ENCODE measurements at regions not wholly inside any gene's neighbourhood (a gene's known extent, or its start where the extent isn't known, plus 50 kb on each side); places are given as distances from the start of the nearest gene placed in this dataset.

DNA sequence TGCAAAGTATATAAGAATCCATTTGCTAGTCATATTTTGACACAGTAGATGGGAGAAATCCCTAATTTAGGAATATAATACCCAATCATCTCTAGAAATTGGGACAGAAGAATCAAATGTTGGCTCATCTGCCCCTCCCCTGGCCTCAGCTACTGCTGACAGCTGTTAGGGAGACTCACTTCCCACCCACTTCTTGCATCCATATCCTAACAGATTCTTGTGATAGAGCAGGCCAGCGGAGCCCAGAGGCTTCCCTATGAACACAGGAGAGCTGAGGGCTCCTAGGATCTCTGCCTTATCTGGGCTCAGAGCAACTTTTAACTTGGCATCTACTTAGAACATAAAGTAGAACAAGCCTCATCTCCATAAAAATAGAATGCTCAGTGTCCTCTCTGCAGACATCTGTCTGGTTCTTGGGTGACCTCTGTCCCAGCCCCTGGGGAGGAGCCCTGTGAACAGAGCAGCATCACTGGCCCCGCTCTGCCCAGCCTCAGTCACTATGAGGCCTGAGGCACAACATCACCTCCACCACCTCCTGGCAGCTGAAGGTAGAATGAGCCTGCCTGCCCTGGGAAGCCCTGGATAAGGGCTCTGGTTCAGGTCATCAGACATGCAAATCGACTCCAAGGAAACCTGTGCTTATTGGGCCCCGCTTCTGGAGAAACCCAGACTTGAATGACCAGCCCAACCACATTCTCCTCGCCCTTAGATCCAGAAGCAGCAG, 229.7 kb downstream of the ANKRD36B start:
- Mint-ChIP-seq H3K4me1 (ENCODE audit: unreplicated experiment) (no peaks in the 10 kb centered on the region), H3K9me3 (ENCODE audit: unreplicated experiment) (no peaks in the 10 kb centered on the region), H3K36me3 (ENCODE audit: unreplicated experiment) (no peaks in the 10 kb centered on the region), H3K4me3 (ENCODE audit: unreplicated experiment) (no peak overlapping the region), H3K27ac (ENCODE audit: unreplicated experiment) (no peak overlapping the region), H3K27me3 (ENCODE audit: unreplicated experiment) (peaks cover 29% of the 10 kb centered on the region)
- TF ChIP-seq, protein P1, sequence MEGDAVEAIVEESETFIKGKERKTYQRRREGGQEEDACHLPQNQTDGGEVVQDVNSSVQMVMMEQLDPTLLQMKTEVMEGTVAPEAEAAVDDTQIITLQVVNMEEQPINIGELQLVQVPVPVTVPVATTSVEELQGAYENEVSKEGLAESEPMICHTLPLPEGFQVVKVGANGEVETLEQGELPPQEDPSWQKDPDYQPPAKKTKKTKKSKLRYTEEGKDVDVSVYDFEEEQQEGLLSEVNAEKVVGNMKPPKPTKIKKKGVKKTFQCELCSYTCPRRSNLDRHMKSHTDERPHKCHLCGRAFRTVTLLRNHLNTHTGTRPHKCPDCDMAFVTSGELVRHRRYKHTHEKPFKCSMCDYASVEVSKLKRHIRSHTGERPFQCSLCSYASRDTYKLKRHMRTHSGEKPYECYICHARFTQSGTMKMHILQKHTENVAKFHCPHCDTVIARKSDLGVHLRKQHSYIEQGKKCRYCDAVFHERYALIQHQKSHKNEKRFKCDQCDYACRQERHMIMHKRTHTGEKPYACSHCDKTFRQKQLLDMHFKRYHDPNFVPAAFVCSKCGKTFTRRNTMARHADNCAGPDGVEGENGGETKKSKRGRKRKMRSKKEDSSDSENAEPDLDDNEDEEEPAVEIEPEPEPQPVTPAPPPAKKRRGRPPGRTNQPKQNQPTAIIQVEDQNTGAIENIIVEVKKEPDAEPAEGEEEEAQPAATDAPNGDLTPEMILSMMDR (IDR thresholded peaks at IDR 0.05) = no peak
- DNase-seq (ENCODE audit: extremely low spot score, unreplicated experiment) = peak; percentile 73

DNA sequence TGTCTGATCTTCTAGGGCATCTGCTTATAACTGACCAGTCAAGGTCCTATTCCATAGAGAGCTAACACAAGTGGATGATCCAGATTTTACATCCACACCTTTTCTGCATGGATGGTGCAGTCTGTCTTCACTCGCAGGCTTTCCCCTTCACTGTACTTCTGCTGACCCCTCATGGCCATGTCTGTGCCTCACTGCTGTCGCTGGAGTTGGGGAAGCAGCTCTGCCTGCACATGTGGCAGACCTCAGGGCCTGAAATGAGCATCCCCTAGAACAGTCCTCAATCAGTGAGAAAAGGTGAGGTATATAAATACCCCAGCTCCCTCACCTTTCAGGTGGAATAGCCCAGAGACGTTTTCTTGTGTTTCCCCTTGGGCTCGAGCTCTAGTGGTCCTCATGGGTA, 233.8 kb downstream of the ANKRD36B start:
- Mint-ChIP-seq H3K27me3 (ENCODE audit: unreplicated experiment) (peaks cover 51% of the 10 kb centered on the region), H3K4me1 (ENCODE audit: unreplicated experiment) (no peaks in the 10 kb centered on the region), H3K36me3 (ENCODE audit: unreplicated experiment) (no peaks in the 10 kb centered on the region), H3K4me3 (ENCODE audit: unreplicated experiment) (no peak overlapping the region), H3K9me3 (ENCODE audit: unreplicated experiment) (no peaks in the 10 kb centered on the region), H3K27ac (ENCODE audit: unreplicated experiment) (no peak overlapping the region)
- TF ChIP-seq, protein P1 (IDR thresholded peaks at IDR 0.05) = no peak
- no peak for DNase-seq (ENCODE audit: extremely low spot score, unreplicated experiment)

DNA sequence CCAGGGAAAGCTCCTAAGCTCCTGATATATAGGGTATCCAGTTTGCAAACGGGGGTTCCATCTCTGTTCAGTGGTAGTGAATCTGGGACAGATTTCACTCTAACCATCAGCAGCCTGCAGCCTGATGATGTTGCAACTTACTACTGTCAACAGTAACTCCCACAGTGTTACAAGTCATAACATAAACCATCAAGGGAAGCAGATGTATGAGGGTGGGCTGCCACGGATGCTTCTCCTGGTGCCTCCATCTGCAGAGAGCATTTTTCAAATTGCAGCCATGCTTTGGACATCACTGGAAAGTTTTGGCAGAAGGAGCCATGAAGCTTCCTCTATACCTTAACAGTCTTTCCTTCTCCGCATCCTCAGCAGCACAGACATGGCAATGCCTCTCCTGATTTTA, 234.5 kb downstream of the ANKRD36B start:
- H3K4me3 Mint-ChIP-seq (ENCODE audit: unreplicated experiment) = no peak overlapping the region
- H3K27ac Mint-ChIP-seq (ENCODE audit: unreplicated experiment) = no peak overlapping the region
- H3K4me1 Mint-ChIP-seq (ENCODE audit: unreplicated experiment) = no peaks in the 10 kb centered on the region
- DNase-seq (ENCODE audit: extremely low spot score, unreplicated experiment) = no peak
- no peaks in the 10 kb centered on the region for H3K9me3 Mint-ChIP-seq (ENCODE audit: unreplicated experiment)
- H3K36me3 Mint-ChIP-seq (ENCODE audit: unreplicated experiment) = no peaks in the 10 kb centered on the region
- H3K27me3 Mint-ChIP-seq (ENCODE audit: unreplicated experiment) = peaks cover 52% of the 10 kb centered on the region
- TF ChIP-seq, protein P1 (IDR thresholded peaks at IDR 0.05) = no peak

DNA sequence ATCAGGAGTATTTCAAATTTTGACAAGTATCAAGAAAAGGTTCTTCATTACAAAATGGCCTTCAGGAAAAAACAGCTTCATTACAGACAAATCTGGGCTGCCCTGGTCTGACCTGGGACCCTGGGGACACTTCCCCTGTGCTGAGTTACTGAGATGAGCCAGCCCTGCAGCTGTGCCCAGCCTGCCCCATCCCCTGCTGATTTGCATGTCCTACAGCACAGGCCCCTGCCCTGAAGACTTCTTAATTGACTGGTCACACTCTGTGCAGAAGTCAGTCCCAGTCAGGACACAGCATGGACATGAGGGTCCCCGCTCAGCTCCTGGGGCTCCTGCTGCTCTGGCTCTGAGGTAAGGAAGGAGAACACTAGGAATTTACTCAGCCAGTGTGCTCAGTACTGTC, 235.1 kb downstream of the ANKRD36B start:
- H3K4me1 Mint-ChIP-seq (ENCODE audit: unreplicated experiment) = no peaks in the 10 kb centered on the region
- no peak overlapping the region for H3K27ac Mint-ChIP-seq (ENCODE audit: unreplicated experiment)
- no peaks in the 10 kb centered on the region for H3K36me3 Mint-ChIP-seq (ENCODE audit: unreplicated experiment)
- peaks cover 57% of the 10 kb centered on the region for H3K27me3 Mint-ChIP-seq (ENCODE audit: unreplicated experiment)
- no peak for DNase-seq (ENCODE audit: extremely low spot score, unreplicated experiment)
- TF ChIP-seq, protein P1 (IDR thresholded peaks at IDR 0.05) = no peak
- no peak overlapping the region for H3K4me3 Mint-ChIP-seq (ENCODE audit: unreplicated experiment)
- no peaks in the 10 kb centered on the region for H3K9me3 Mint-ChIP-seq (ENCODE audit: unreplicated experiment)

DNA sequence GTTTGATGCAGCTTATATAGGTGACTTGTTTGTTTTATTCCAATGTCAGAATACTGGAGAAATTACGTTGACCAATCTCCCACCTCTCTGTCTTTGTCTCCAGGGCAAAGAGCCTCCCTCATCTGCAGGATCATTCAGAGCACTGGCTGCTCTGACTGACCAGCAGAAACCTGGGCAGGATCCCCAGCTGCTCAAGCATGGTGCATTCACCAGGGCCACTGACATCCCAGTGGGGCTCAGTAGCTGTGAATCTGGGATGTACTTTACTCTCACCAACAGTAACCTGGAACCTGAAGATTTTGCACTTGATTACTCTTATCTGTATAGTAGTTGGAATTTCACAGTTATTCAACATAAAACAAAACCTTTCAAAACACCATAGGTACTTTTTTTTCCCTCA, 235.9 kb downstream of the ANKRD36 start:
- Mint-ChIP-seq H3K27ac (ENCODE audit: unreplicated experiment) (no peak overlapping the region), H3K36me3 (ENCODE audit: unreplicated experiment) (no peaks in the 10 kb centered on the region), H3K27me3 (ENCODE audit: unreplicated experiment) (peaks cover 25% of the 10 kb centered on the region), H3K4me1 (ENCODE audit: unreplicated experiment) (no peaks in the 10 kb centered on the region), H3K9me3 (ENCODE audit: unreplicated experiment) (no peaks in the 10 kb centered on the region), H3K4me3 (ENCODE audit: unreplicated experiment) (no peak overlapping the region)
- DNase-seq (ENCODE audit: extremely low spot score, unreplicated experiment) = no peak
- TF ChIP-seq, protein P1 (IDR thresholded peaks at IDR 0.05) = no peak

Data from osteocyte (in vitro differentiated cells).